Cardiac muscle cell (in vitro differentiated cells and primary cell): ENCODE measurements at regions not wholly inside any gene's neighbourhood (a gene's known extent, or its start where the extent isn't known, plus 50 kb on each side); places are given as distances from the start of the nearest gene placed in this dataset.
"Not testable (repeated sequence)": the region's sequence is repeated elsewhere in the genome, so short reads cannot be mapped to it uniquely, and the experiment has no call there.

ENCODE experiments used
- DNase-seq, 2 donors: peaks; one replicate each; pipeline versions ENCODE4 v3.0.0 to v3.0.0-alpha.2; 2010 to 2017; ENCODE audit warnings: low read depth in 1 of 2, low spot score in 1 of 2
- H3K27ac ChIP-seq: fragments of 200-600 bp; sonication (generic); 2 replicates; pipeline ENCODE4 v1.5.1; 2016
- H3K27me3 ChIP-seq: fragments of 200-600 bp; sonication (generic); 2 replicates; pipeline ENCODE4 v1.6.0; 2016; ENCODE audit warnings: control low read depth
- H3K36me3 ChIP-seq: fragments of 200-600 bp; sonication (generic); 2 replicates; pipeline ENCODE4 v1.5.1; 2016; ENCODE audit warnings: control low read depth
- H3K4me1 ChIP-seq: fragments of 200-600 bp; sonication (generic); 2 replicates; pipeline ENCODE4 v1.8.1; 2017; ENCODE audit warnings: low read depth, mild to moderate bottlenecking, mixed run types
- H3K4me3 ChIP-seq: fragments of 200-600 bp; sonication (generic); 2 replicates; pipeline ENCODE4 v1.5.1; 2016; ENCODE audit warnings: mild to moderate bottlenecking
- H3K9me3 ChIP-seq: fragments of 200-600 bp; sonication (generic); 2 replicates; pipeline ENCODE4 v1.5.1; 2017; ENCODE audit warnings: low read depth, mild to moderate bottlenecking, control low read depth
- CTCF ChIP-seq: IDR thresholded peaks from 2 replicates; pipeline ENCODE4 v1.5.1; 2012; ENCODE audit warnings: low read depth, mild to moderate bottlenecking, low read length

GRCh38 chr7:22039670-22040069 is 94.0 kb upstream of the CDCA7L start:
- Histone ChIP-seq H3K36me3 (no peaks in the 10 kb centered on the region), H3K4me1 (no peaks in the 10 kb centered on the region), H3K9me3 (no peaks in the 10 kb centered on the region), H3K4me3 (no peak overlapping the region), H3K27ac (no peak overlapping the region), H3K27me3 (no peaks in the 10 kb centered on the region)
- TF ChIP-seq CTCF, result no peak
- no peak for DNase-seq

- not testable (repeated sequence) for H3K4me1 ChIP-seq, H3K36me3 ChIP-seq, H3K27ac ChIP-seq, H3K4me3 ChIP-seq, H3K27me3 ChIP-seq, DNase-seq, H3K9me3 ChIP-seq
Measured at GRCh38 chr7:22032356-22032755, 86.7 kb upstream of the CDCA7L start.

DNA sequence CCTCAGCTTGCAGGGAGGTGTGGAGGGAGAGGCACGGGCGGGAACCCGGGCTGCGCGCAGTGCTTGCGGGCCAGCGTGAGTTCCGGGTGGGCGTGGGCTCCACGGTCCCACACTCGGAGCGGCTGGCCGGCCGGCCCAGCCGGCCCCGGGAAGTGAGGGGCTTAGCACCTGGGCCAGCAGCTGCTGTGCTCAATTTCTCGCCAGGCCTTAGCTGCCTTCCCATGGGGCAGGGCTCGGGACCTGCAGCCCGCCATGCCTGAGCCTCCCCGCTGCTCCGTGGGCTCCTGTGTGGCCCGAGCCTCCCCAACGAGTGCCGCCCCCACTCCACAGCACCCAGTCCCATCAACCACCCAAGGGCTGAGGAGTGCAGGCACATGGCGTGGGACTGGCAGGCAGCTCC is 83.0 kb upstream of the CDCA7L start:
- not testable (repeated sequence) for H3K27me3 ChIP-seq, H3K9me3 ChIP-seq, H3K36me3 ChIP-seq, H3K27ac ChIP-seq, H3K4me3 ChIP-seq, DNase-seq, H3K4me1 ChIP-seq

- Histone ChIP-seq H3K4me1 (no peaks in the 10 kb centered on the region), H3K36me3 (no peaks in the 10 kb centered on the region), H3K27me3 (no peaks in the 10 kb centered on the region), H3K9me3 (no peaks in the 10 kb centered on the region), H3K4me3 (no peak overlapping the region), H3K27ac (no peak overlapping the region)
- no peak for TF ChIP-seq CTCF
- DNase-seq, result no peak
Measured at GRCh38 chr7:22027475-22027874, 81.8 kb upstream of the CDCA7L start.

DNA sequence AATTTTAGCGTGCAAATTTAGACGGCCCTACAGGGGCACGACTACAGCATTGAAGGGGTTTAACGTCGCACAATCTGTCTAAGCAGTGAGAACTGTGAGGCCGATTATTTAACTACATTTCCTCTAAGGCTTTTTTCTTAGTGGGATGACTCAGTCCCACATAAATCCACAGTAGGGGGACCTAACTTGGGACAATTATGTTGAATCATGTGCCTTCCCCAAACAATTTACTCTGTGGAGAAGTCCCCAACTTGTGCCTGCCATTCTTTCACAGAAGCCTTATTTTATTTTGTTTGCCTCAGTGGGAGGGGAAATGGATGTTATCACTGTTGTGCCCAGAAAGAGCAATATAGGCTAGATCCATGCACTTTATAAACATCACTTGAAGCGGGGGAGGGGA is 80.3 kb upstream of the CDCA7L start:
- no peaks in the 10 kb centered on the region for H3K9me3 ChIP-seq
- no peak for DNase-seq
- H3K4me1 ChIP-seq, result no peaks in the 10 kb centered on the region
- H3K27me3 ChIP-seq, result no peaks in the 10 kb centered on the region
- no peak overlapping the region for H3K27ac ChIP-seq
- no peak for TF ChIP-seq CTCF
- H3K4me3 ChIP-seq, result no peak overlapping the region
- H3K36me3 ChIP-seq, result no peaks in the 10 kb centered on the region

DNA sequence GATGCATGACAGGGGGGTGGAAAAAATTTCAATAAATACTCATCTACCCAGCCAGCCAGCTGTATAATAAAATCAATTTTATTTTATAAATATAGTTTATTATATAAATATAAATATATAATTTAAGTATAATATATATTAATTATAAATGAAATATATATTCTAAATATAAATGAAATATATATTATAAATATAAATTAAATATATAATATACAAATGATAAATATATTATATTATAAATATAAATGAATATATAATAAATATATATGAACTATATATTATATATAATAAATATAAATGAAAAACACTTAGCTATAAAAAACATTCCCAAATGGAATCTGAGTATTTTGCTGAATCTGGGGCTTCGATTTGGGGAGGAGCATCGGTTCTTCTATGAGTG is 79.4 kb upstream of the CDCA7L start:
- Histone ChIP-seq H3K36me3 (no peaks in the 10 kb centered on the region), H3K27ac (no peak overlapping the region), H3K27me3 (no peaks in the 10 kb centered on the region), H3K9me3 (no peaks in the 10 kb centered on the region), H3K4me1 (no peaks in the 10 kb centered on the region), H3K4me3 (no peak overlapping the region)
- TF ChIP-seq CTCF, result no peak
- no peak for DNase-seq

- no peaks in the 10 kb centered on the region for H3K27me3 ChIP-seq
- no peaks in the 10 kb centered on the region for H3K36me3 ChIP-seq
- no peak overlapping the region for H3K27ac ChIP-seq
- H3K9me3 ChIP-seq, result no peaks in the 10 kb centered on the region
- no peak for TF ChIP-seq CTCF
- DNase-seq, result no peak
- no peak overlapping the region for H3K4me3 ChIP-seq
- H3K4me1 ChIP-seq, result no peaks in the 10 kb centered on the region
Measured at GRCh38 chr7:22019931-22020330, 74.2 kb upstream of the CDCA7L start.
